Occipital lobe (tissue), 1 donor: ENCODE measurements at regions not wholly inside any gene's neighbourhood (a gene's known extent, or its start where the extent isn't known, plus 50 kb on each side); places are given as distances from the start of the nearest gene placed in this dataset.
A peak's percentile ranks its signal among the peaks of the same experiment; 100 is the strongest.
"Not testable (repeated sequence)": the region's sequence is repeated elsewhere in the genome, so short reads cannot be mapped to it uniquely, and the experiment has no call there.

ENCODE experiments used
- DNase-seq: peaks from one replicate; lab custom pipeline; 2025; lab: John Stamatoyannopoulos, UW

DNA sequence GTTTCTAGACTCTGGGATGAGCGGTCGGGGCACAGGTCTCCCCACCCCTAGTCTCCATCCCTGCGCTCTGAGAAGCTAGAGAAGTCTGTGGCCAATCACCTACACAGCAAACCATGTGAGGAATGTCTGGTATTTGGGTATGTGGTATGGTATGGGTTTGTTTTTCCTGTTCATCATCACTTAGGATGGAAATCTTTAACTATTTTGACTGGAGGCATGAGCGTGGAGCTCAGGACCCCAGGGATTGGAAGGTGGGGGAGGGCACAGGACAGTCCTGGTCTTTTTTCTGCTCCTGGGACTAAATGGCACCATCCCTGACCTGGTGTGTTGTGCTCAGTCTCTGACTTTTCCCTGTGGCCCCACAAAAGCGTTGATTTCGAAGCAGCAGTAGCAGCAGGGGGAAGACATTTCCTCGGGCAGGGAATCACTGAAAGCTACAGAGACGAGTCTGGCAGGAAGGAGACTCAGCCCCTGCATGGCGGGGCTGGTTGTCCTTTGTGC, 191.7 kb upstream of the TPM1 start:
- no peak for DNase-seq

DNA sequence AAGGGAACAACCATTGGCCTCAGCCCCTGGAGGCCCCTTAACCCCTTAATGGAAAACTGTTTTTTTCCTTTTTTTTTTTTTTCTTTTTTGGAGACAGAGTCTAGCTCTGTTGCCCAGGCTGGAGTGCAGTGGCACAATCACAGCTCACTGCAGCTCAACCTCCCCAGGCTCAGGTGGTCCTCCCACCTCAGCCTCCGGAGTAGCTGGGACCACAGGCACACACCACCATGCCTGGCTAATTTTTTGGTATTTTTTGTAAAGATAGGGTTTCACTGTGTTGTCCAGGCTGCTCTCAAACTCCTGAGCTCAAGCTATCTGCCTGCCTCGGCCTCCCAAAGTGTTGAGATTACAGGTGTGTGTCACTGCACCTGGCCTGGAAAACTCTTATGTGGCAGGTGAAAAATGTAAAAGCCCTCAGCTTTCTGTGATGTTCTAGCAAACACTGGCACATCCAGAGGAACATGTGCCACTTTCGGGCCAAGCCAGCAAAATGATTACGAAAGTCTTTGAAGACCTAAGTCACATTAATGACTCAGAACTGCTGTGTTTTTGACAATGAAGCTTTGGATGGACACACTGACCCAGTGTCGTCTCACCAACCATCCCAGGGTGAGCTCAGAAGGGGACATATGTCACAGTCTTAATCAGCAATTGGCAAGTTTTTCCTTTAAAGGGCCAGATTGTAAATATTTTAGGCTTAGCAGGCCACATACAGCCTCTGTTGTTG, 189.3 kb upstream of the TPM1 start:
- peak; percentile 13 for DNase-seq

DNA sequence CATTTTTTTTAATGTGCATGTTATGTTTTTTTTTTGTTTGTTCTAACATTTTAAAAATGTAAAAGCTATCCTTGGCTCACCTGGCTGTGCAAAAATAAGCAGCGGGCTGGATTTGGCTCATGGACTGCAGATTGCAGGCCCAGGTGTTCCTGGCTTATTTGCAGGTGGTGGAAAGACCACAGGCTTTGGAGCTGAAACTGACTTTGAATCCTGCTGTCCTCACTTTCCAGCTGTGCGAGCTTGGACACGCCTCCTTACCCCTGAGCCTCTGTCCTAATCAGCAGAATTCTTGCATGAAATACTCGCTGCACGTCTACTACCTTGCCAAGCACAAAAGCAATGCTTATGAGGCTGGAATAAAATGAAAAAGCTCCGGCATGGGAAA, 188.7 kb upstream of the TPM1 start:
- DNase-seq: no peak

DNA sequence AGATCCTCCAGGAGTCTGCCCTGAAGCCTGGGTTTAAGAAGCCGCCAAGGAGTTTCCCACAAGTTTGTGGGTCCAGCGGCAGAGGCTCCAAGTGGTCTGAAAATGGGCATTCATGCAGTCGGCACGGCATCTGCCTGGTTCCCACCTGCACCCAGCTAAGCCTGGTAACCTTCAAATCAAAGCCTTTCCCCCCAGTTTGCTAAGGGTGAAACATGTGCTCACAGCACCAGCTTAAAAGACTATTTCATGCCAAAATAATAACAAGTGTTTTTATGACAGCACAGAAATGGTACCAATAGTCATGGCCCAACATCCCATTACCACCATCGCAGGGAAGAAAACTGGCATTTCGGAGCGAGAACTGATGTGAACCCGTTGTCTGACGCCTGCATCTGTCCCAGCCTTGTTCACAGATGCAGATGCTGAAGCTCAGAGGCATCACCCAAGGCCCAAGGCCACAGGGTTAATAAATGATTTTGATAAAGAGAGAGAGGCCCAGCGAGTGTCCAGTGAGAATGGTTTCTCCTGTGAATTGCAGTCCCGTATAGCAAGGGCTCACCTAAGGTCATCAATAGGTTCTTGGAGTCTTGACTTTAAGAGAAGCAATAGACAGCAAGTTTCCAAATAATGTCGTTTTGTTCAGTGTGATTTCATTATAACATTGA, 188.0 kb upstream of the TPM1 start:
- no peak for DNase-seq

DNA sequence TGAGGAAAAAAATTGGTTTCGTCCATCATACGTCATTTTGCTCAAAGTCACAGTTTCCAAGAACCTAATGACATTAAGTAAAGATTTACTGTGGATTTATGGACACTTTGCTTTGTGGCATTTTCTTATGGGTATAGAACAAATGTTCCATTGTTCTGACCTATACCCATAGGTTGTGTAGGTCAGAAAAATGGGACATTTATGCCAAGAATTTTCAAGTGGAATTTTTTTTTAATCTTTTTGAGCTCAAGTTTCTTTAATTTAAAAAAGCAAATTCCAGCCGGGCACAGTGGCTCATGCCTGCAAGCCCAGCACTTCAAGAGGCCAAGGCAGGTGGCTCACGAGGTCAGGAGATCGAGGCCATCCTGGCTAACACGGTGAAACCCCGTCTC, 187.5 kb upstream of the TPM1 start:
- DNase-seq: no peak

DNA sequence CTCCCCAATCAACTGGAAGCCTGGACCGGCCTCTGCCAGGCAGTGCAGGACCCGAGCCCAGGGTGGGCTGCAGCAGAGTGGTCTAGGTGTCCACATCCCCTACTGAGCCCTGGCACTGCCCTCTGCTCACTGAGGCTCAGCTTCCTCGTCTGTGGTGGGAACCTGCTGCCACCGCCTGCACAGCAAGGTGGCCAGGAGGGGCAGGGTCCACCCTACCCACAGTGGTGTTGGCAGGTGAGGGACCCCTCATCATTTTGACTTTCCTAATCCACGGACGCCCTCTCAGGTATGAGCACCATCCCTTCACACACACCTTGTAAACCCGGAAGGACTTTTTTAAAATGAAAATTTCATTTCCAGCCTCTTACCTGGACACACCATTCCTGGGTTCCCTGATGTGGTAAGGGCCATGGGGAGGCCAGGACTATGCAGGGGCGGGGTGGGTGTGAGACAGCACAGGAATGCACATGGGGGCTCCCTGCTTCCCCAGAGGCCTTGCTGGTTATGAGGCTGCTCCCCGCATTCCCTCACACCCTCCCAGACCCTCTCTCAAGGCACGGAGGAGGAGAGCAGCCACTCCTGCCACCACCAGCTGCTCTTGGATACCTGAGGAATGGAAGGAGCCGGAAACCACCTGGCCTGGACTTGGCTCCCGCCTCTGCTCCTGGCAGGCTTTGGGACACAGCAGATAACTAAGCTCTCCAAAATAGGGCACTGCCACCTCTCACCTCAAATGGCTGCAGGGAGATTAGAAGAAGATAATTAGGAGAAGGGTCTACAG, 185.9 kb upstream of the TPM1 start:
- DNase-seq: no peak

DNA sequence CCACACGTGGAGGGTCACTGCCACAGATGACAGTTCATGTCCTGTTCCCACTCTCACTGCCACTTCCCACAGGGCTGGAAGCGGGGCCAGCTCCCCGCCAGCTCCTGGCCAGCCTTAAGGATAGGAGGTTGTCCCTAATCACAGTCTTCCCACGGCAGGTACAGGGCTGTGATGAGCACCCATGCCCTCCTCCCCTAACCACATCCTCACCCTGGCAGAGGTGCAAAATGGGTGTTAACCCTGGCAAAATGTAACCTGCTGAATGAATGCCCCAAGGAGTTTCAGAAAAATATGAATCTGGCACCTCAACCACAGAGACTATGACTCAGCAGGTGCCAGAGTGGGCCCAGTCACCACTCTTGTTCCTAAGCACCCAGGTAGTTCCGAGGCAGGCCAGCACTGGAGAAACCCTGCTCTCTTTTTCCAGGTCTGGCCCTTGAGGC, 185.1 kb upstream of the TPM1 start:
- no peak for DNase-seq

DNA sequence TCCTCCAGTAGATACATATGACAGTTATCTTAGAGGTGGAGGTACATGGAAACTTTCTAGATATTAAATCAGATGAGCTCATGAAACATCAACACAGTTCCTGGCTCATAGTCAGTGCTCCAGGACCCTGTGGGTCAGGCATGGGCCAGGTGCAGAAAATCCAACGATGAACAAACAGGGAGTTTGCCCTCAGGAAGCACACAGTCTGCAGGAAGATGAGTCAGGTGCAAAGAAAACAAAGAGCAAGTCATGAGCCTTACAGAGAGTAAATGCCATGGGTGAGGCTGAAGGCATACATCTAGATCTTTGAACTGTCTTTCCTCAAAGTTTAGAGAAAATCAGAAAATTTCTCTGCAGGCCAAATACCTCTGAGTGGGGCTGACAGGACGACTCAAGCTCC, 184.2 kb upstream of the TPM1 start:
- DNase-seq: no peak

DNA sequence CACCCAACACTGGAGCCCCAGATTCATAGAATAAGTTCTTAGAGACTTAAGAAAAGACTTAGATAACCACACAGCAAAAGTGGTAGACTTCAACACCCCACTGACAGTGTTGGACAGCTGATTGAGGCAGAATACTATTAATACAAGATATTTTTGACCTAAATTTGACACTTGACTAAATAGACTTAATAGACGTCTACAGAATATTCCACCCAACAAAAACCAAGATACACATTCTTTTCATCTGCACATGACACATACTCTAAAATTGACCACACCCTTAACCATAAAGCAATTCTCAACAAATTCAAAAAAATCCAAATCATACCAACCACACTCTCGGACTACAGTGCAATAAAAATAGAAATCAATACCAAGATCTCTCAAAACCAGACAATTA, 179.8 kb upstream of the TPM1 start:
- no peak for DNase-seq

DNA sequence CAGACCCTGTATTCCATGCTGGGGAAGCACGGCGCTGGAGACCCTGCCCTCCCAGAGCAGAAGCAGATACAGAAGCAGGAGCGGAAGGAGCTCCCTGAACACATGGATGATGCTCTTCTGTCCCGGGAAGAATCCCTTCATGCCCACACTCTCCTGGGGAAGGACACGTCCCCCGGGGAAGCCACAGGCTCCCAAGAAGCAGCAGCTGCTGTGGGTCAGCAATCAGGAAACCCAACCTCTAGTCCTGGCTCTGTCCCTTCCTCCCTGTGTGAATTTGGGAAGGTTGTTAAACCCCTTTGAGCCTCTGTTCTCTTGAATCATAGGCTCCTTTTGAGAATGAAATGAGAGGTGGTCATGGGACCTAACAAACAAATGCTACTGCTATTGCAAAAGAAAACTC, 176.2 kb upstream of the TPM1 start:
- DNase-seq: no peak

DNA sequence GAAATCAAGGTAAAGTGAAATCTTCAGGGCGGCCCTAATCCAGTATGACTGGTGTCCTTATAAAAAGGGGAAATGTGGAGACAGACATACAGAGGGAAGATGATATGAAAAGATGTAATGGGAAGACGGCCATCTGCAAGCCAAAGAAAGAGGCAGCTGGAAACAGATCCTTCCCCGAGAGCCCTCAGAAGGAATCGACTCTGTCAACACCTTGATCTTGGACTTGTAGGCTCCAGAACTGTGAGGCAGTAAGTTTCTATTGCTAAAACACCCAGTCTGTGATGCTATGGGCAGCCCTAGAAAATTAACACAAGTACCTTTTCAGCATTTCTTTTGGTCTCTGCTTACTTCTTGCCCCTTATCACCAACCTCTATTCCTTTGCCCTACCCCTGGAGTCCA, 174.7 kb upstream of the TPM1 start:
- DNase-seq: no peak

DNA sequence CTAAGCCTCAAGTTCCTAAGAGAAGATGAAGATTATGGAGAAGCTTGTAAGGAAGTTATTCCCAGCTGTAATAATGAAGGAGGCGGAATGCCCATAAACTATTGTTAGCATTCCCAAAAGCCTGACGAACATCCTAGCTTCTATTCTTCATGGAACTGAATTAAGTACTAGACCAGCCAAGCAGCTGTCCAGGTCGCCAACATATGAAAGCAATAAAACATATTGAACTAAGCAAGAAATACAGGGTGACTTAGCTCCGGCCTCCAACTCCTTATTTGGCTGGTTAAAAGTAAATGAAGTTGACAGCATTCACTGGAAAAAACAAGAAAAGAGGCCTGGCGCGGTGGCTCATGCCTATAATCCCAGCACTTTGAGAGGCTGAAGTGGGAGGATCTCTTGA, 174.0 kb upstream of the TPM1 start:
- no peak for DNase-seq

DNA sequence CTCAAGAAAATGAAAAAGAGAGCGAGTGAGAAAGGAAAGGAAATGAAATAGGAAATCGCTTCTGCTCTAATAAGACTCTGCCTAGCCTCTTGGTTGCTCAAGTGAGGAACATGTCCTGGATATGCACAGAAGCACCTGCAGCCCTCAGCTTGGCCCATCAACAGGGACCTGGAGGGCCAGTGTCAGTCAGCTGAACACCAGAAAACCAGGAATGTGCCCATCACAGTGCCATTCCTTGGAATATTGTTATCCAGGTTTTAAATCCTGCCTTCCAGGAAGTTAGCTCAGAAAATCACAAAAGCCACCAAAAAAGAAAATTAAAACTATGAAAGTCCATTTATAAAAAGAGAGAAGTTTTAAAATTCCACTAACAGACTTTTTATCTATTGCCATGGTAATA, 173.4 kb upstream of the TPM1 start:
- DNase-seq: no peak

DNA sequence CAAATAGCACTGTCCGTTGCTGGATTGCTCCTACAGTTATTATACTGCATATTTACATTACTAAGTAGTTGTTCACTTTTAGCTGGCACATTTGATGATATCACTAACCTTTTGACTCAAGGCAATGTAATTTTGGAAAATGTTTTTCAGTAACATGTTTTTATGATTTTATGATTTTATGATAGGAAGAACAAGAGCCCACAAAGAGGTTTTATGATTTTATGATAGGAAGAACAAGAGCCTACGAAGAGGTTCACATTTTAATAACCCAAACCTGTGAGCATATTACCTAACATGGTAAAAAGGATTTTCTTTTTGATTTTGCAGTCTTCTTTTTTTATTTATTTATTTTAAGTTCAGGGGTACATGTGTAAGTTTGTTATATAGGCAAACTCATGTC, 172.3 kb upstream of the TPM1 start:
- no peak for DNase-seq

DNA sequence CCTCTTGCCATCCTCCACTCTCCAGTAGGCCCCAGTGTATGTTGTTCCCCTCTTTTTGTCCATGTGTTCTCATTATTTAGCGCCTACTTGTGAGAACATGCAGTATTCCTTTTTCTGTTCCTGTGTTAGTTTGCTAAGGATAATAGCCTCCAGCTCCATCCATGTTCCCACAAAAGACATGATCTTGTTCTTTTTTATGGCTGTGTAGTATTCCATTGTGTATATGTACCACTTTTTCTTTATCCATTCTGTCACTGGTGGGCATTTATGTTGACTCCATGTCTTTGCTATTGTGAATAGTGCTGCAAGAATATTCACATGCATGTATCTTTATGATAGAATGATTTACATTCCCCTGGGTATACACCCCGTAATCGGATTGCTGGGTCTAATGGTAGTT, 171.8 kb upstream of the TPM1 start:
- not testable (repeated sequence) for DNase-seq

DNA sequence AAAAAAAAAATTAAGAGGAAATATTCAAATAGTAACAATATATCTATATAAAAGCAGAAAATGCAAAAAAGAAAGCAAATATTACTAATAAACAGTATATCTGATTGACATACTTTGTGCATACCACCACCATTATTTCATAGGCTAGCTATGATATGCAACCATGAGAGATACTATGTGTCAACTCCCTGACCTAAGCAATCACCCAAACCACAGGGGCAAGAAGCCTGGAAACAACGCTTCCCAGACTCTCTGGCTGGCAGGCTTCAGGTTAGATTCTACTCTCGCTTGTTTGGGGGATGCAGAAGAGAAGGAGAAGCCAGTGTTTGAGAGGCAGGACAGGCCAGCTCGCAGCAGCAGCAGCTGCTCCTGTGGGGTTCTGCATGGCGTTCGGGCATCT, 169.3 kb upstream of the TPM1 start:
- DNase-seq: no peak

DNA sequence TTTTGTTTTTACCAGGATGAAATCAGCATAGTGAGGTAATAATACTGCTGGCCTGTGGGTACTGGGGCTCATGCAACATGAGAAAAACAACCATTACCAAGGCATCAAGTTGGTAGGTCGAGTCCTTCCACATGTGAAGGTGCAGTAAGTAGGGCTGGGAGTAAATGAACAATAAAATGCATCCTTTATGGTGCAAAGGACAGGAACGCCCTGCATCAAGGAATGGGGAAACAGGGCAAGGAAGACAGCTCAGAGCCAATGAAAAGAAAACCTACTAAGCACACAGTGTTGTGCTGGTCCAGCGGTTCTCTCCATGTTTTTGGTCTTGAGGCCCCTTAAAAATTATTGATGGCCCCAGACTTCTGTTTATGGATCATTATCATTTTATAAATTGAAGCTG, 168.5 kb upstream of the TPM1 start:
- DNase-seq: no peak

DNA sequence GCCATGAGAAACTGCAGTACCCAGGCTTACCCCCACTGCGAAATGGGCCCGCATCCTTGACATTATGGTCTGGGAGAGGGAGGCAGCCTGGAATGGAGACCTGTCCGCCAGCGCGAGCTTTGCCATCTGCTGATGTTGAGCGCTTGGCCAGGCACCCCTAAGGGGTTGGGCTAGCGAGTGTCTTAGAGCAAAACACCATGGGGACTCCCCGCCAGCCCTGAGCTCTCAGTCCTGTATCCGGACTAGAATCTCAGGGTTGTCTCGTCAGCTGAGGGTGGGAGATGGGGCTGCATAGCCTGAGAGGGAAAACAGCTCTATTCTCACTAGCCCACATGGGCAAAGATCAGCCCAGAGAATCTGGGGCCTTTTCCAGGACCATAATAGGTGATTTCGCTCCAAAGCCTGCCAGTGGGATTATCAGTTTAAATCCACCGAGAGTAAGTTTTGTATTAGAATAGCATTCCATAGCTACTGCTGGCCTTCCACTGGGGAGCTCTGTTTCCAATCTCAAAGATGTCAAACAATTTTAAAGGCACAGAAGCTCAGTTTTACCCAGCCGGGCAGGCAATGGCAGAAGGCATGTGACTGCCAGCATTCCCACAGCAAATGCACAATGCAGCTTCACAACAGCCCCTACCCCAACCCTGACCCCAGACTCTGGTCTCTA, 167.5 kb upstream of the TPM1 start:
- DNase-seq: no peak

DNA sequence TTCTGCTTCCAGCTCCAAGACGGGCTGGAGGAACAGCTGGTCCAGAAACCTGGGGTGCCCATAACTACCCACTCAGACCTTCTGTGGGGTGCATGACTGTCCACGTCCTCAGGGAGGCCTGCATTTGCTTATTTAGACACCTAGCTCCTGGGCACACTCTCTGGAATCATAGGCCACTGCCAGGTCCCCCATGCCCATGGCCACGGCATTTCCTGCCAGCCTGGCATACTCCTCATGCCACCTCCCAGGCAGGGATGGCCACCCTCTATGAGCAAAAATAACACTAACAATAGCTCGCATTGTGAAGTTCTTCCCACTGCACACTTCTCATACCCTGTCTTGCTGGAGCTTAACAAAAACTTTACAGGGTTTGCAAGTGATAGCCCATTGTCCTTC, 166.9 kb upstream of the TPM1 start:
- no peak for DNase-seq

DNA sequence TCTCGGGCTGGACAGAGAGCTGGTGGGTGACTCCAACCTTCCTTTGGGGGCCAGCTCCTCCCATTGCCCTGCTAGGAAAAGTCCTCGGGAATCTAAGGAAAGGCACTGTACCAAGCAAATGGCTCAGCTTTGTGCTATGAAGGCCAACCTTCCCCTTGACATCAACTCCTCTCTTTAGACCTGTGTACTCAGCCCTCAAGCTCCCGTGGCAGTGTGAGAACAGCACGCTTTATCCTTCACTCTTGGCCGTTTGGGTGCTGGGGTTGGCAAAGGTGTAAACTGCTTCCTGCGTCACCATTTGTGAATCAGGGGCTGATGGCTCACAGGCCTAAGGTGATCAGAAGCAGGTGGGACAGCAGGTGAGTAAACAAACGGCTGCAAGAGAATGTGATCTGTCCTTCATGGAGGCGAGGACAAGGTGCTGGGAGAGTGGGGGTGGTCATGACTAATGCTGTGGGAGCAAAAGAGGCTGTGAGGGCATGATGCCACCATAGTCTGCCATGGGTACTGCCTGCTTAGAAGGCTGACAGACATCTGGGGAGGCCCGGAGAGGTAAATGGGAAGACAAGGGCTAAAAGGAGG, 165.2 kb upstream of the TPM1 start:
- no peak for DNase-seq

DNA sequence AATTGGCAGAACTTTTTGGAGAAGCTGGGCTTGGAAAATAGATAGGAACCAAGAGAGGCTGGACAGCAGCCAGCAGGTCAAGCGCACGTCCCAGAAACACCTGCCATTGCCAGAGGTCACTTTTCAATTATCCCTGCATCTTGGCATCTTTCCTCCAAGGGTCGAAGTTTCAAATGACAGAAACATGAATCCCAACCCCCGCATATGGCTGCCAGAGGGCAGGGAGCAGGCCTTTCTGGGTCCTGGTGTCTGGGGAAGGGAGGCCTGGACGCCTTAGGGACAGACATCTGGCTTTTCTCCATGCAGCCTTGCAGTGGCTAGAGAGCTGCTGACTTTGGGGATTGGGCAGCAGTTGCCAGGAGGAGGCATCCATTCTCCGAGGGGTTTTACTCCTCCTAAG, 164.5 kb upstream of the TPM1 start:
- DNase-seq: no peak

DNA sequence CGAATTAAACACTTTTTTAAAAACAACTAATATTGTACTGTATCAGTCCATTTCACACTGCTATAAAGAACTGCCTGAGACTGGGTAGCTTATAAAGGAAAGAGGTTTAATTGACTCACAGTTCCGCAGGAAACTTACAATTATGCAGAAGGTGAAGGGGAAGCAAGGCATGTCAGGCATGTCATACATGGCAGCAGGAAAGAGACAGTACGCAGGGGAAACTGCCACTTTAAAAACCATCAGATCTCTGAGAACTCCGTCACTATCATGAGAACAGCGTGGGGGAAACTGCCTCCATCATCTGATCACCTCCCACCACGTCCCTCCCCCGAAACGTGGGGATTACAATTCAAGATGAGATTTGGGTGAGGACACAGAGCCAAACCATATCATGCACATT, 162.8 kb upstream of the TPM1 start:
- DNase-seq: no peak
